GM12878 (cell line): ENCODE measurements at regions not wholly inside any gene's neighbourhood (a gene's known extent, or its start where the extent isn't known, plus 50 kb on each side); places are given as distances from the start of the nearest gene placed in this dataset.

Source experiments
- ATAC-seq: fragments of 200-7000 bp; cut with Tn5 transposase; 3 replicates; pipeline ENCODE4 v1.9.1; 2020; ENCODE audit warnings: mild to moderate bottlenecking, moderate library complexity
- BruUV-seq: library from RNA; stranded (reverse); fragments of 400-500 nt; replicated peaks from 2 replicates; lab custom pipeline; 2021; lab: Mats Ljungman, UMichigan
- CTCF ChIA-PET: fragments of 300-600 bp; sonication (Branson Sonifier 250); formaldehyde crosslinking; extraction: SDS; loops from one replicate; lab custom pipeline; 2021; ENCODE audit warnings: inconsistent platforms; lab: Yijun Ruan, JAX
- POLR2A ChIA-PET: fragments of 350-600 bp; formaldehyde crosslinking; extraction: SDS; loops from one replicate; lab custom pipeline; 2021; ENCODE audit warnings: inconsistent platforms; lab: Charles Lee
- RAD21 ChIA-PET: fragments of 300-600 bp; sonication (Branson Sonifier 250); formaldehyde crosslinking; loops from one replicate; lab custom pipeline; 2023; ENCODE audit warnings: antibody characterized with exemption; ENCODE audit not compliant: unreplicated experiment; lab: Charles Lee
- SMC1A ChIA-PET: fragments of 300-600 bp; sonication (Branson Sonifier 250); formaldehyde crosslinking; loops from one replicate; lab custom pipeline; 2023; ENCODE audit not compliant: unreplicated experiment, uncharacterized antibody; lab: Charles Lee
- DNase-seq: peaks from one replicate; pipeline ENCODE4 v3.0.0-alpha.2; 2011; ENCODE audit warnings: low read depth, low spot score
- FAIRE-seq: peaks from 3 replicates; lab custom pipeline; 2011; peaks lifted over from hg19 to GRCh38; lab: Jason Lieb, UNC
- H2AFZ ChIP-seq: 2 replicates; pipeline ENCODE4 v1.6.0; 2011; ENCODE audit warnings: low read depth, low read length, control low read depth; ENCODE audit not compliant: control insufficient read depth
- H3K27ac ChIP-seq: 2 replicates; pipeline ENCODE4 v1.5.1; 2011; ENCODE audit warnings: control low read depth; ENCODE audit not compliant: control insufficient read depth, insufficient read depth
- H3K27me3 ChIP-seq, 2 experiments: replicated peaks in 1 of 2; 2 replicates each; pipeline versions ENCODE4 v1.6.0 to v1.6.1; 2011; ENCODE audit warnings: low read length in 1 of 2; ENCODE audit not compliant: control insufficient read depth in 2 of 2, insufficient read depth in 2 of 2
- H3K36me3 ChIP-seq, 2 experiments: 2 replicates each; pipeline ENCODE4 v1.5.1; 2011; ENCODE audit warnings: low read length in 1 of 2; ENCODE audit not compliant: control insufficient read depth in 2 of 2, insufficient read depth in 2 of 2
- H3K4me1 ChIP-seq: 2 replicates; pipeline ENCODE4 v1.6.1; 2011; ENCODE audit warnings: mild to moderate bottlenecking, low read length, moderate library complexity, mixed read lengths; ENCODE audit not compliant: control insufficient read depth, insufficient read depth
- H3K4me2 ChIP-seq: 2 replicates; pipeline ENCODE4 v1.6.0; 2011; ENCODE audit warnings: control low read depth; ENCODE audit not compliant: control insufficient read depth, insufficient read depth
- H3K4me3 ChIP-seq: fragments of 200-600 bp; sonication (generic); 2 replicates; pipeline ENCODE4 v1.5.1; 2016
- H3K79me2 ChIP-seq: 2 replicates; pipeline ENCODE4 v1.6.0; 2011; ENCODE audit warnings: low read length; ENCODE audit not compliant: control insufficient read depth, insufficient read depth
- H3K9ac ChIP-seq: 2 replicates; pipeline ENCODE4 v1.8.0; 2011; ENCODE audit warnings: low read length, control low read depth, mixed read lengths; ENCODE audit not compliant: control insufficient read depth, insufficient read depth
- H3K9me3 ChIP-seq: replicated peaks from 3 replicates; pipeline ENCODE4 v1.5.1; 2011; ENCODE audit warnings: mild to moderate bottlenecking, low read length; ENCODE audit not compliant: control insufficient read depth, insufficient read depth
- H4K20me1 ChIP-seq: 2 replicates; pipeline ENCODE4 v1.6.0; 2011; ENCODE audit not compliant: control insufficient read depth, insufficient read depth
- BHLHE40 ChIP-seq, 2 experiments: fragments of 450-650 bp in 1 of 2; IDR thresholded peaks; 2 replicates each; pipeline ENCODE4 v1.6.1; 2011 to 2017; ENCODE audit warnings: low read depth in 2 of 2, borderline replicate concordance in 1 of 2, improper control_type of control experiment in 1 of 2, low read length in 1 of 2, mild to moderate bottlenecking in 1 of 2
- CBX5 ChIP-seq: sonication (generic); IDR thresholded peaks from 2 replicates; pipeline ENCODE4 v1.6.1; 2016; ENCODE audit warnings: low read depth, moderate library complexity, mild to moderate bottlenecking, inconsistent platforms
- HDAC6 ChIP-seq: fragments of 200-600 bp; sonication (generic); IDR thresholded peaks from one replicate; pipeline ENCODE4 v1.8.0; 2017; ENCODE audit warnings: antibody characterized with exemption; ENCODE audit not compliant: unreplicated experiment
- HDGF ChIP-seq: fragments of 450-650 bp; IDR thresholded peaks from 2 replicates; pipeline ENCODE4 v1.6.1; 2016; ENCODE audit warnings: antibody characterized with exemption
- KLF5 ChIP-seq: fragments of 450-650 bp; IDR thresholded peaks from 2 replicates; pipeline ENCODE4 v1.6.1; 2014; ENCODE audit warnings: mild to moderate bottlenecking; ENCODE audit not compliant: partially characterized antibody
- NFYA ChIP-seq: IDR thresholded peaks from 2 replicates; pipeline ENCODE4 v1.6.1; 2011; ENCODE audit warnings: low read depth, mild to moderate bottlenecking, low read length, improper control_type of control experiment, borderline replicate concordance
- POLR2AphosphoS5 ChIP-seq: IDR thresholded peaks from 2 replicates; pipeline ENCODE4 v1.6.1; 2011; ENCODE audit warnings: mild to moderate bottlenecking, low read length, inconsistent platforms
- RAD51 ChIP-seq: fragments of 450-650 bp; IDR thresholded peaks from 2 replicates; pipeline ENCODE4 v1.6.1; 2016; ENCODE audit warnings: moderate library complexity, mild to moderate bottlenecking, inconsistent platforms
- RB1 ChIP-seq: fragments of 450-650 bp; formaldehyde crosslinking; IDR thresholded peaks from 2 replicates; pipeline ENCODE4 v1.6.1; 2017; ENCODE audit warnings: mild to moderate bottlenecking, borderline replicate concordance
- RBBP5 ChIP-seq: fragments of 200-600 bp; sonication (generic); conservative IDR thresholded peaks from 2 replicates; pipeline ENCODE4 v1.6.1; 2016
- ZNF24 ChIP-seq: fragments of 450-650 bp; IDR thresholded peaks from 2 replicates; pipeline ENCODE4 v1.6.1; 2017; ENCODE audit warnings: antibody characterized with exemption, mild to moderate bottlenecking
- WGBS: methylation state at CpG from one replicate; pipeline ENCODE4 v1.1.6; 2016; ENCODE audit warnings: low lambda C conversion rate; ENCODE audit not compliant: insufficient replicate concordance, insufficient coverage; ENCODE audit errors: missing lambda C conversion rate; 5-methylcytosine and 5-hydroxymethylcytosine counted together
- in situ Hi-C: fragments of 300-500 bp; cut with MboI; formaldehyde crosslinking; loops from 9 replicates; pipeline ENCODE4 v1.14.3; 2018; ENCODE audit warnings: mixed read lengths
- intact Hi-C: fragments of 100-400 bp; cut with micrococcal nuclease; formaldehyde crosslinking; loops from one replicate; pipeline ENCODE4 v1.14.2; 2022; ENCODE audit not compliant: unreplicated experiment
- TF ChIP-seq, protein P1 (sequence below): IDR thresholded peaks from 2 replicates; pipeline ENCODE4 v1.6.1; 2011; ENCODE audit warnings: low read depth, low read length, improper control_type of control experiment, borderline replicate concordance
- TF ChIP-seq, protein P2 (sequence below): IDR thresholded peaks from 2 replicates; pipeline ENCODE4 v1.6.1; 2012; ENCODE audit warnings: low read depth, low read length, improper control_type of control experiment

DNA sequence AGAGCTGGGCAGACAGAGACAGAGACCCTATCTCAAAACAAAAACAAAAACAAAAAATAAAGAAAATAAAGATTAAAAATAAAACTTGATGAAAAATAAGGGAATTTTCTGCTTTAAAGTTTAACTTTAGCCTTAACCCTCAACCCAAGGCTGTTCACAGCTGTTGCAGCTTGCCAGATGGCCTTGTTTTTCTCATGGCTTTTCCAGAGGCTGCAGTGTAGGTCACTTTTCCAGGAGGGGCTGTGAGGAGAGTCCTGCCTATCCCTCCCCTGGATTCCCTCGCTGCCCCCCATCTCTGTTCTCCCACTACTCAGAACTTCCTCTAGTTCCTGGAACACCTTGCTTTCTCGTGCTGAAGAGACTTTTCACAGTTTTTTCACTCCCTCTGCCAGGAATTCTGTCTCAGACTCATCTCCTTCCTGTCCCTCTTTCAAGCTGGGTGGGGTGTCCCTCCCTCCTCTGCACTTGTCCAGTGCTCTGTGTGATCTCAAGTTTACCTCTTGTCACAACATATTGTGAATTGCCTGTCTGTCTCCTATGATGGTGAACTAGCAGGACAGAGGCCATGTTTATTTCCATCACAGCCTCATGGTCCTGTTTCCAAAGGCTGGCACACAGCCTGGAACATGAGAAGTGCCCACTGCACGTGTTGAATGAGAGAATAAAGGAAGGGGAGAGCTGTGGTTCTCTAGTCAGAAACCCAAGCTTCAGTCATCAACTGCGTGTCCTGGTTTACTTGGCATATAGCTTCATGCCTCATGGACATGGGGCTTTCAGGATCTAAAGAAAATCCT lies 69.9 kb upstream of the MSI2 start:
- Histone ChIP-seq H3K79me2 (no peaks in the 10 kb centered on the region), H3K4me1 (peaks cover 4% of the 10 kb centered on the region), H3K27ac (no peak overlapping the region), H3K4me2 (no peak overlapping the region), H3K36me3 (no peaks in the 10 kb centered on the region), H3K27me3 (no peaks in the 10 kb centered on the region), H3K9me3 (no peaks in the 10 kb centered on the region), H2AFZ (no peak overlapping the region), H3K4me3 (no peak overlapping the region), H3K9ac (no peak overlapping the region), H4K20me1 (no peaks in the 10 kb centered on the region)
- ChIA-PET POLR2A (no interaction called here), RAD21 (no interaction called here), SMC1A (no interaction called here), CTCF (interaction anchor here (0.6 to 1.3 kb wide), 5 partner anchors 9 to 831 kb away, joined by 3 read pairs; no protein-coding TSS in a partner anchor)
- FAIRE-seq, result no peak
- intact Hi-C loops, result no loop called here
- no peak for ATAC-seq
- in situ Hi-C loops, result no loop called here
- no TSS peak for BruUV-seq
- no peak for DNase-seq
- TF ChIP-seq, protein P1, sequence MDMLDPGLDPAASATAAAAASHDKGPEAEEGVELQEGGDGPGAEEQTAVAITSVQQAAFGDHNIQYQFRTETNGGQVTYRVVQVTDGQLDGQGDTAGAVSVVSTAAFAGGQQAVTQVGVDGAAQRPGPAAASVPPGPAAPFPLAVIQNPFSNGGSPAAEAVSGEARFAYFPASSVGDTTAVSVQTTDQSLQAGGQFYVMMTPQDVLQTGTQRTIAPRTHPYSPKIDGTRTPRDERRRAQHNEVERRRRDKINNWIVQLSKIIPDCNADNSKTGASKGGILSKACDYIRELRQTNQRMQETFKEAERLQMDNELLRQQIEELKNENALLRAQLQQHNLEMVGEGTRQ, result no peak
- no peak for TF ChIP-seq RBBP5
- WGBS, result 15% methylated on average over 4 of the region's 4 CpGs

DNA sequence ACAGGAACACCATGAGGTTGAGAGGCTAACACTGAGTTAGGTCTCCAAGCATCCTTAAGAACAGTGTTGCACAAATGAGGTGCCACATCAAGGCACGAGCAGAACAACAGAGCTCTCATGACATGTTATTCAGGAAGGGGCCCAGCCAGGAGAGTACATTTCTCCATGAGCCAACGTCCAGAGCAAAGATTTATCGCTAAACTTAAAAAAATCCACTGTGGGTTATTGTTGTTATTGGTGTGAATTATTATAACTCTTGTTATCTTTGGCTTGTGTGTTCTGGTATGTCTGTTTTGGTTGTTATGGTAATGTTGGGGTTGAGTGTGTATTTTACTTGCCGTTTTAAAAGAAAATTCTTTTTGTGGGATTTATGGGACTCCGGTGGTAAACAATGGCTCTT lies 68.9 kb upstream of the MSI2 start:
- WGBS, result 50% methylated on average over 5 of the region's 5 CpGs
- Histone ChIP-seq H3K4me3 (no peak overlapping the region), H3K36me3 (no peaks in the 10 kb centered on the region), H3K4me1 (peaks cover 4% of the 10 kb centered on the region), H4K20me1 (no peaks in the 10 kb centered on the region), H3K9me3 (no peaks in the 10 kb centered on the region), H3K79me2 (no peaks in the 10 kb centered on the region), H2AFZ (no peak overlapping the region), H3K4me2 (no peak overlapping the region), H3K27me3 (0 out of 4 replicates have a peak, but pooled peaks cover 0 to 4% of the 10 kb centered on the region in 2 experiments), H3K9ac (no peak overlapping the region), H3K27ac (no peak overlapping the region)
- SMC1A ChIA-PET, result no interaction called here
- in situ Hi-C loops (no loop called here), intact Hi-C loops (no loop called here)
- no peak for ATAC-seq
- BruUV-seq, result no TSS peak
- POLR2A ChIA-PET, result no interaction called here
- RAD21 ChIA-PET, result no interaction called here
- CTCF ChIA-PET, result interaction anchor here (1.3 kb wide), 1 partner anchor 10 kb away, joined by 3 read pairs; no protein-coding TSS in a partner anchor
- no peak for DNase-seq
- FAIRE-seq, result no peak
- TF ChIP-seq HDAC6 (no peak), NFYA (no peak), POLR2AphosphoS5 (no peak), RAD51 (no peak), CBX5 (no peak), ZNF24 (no peak), HDGF (no peak), KLF5 (no peak), RB1 (no peak), BHLHE40 (IDR thresholded peaks at IDR 0.05; ENCODE audit: borderline replicate concordance in 1 of 2, low read depth in 2 of 2, low read length in 1 of 2) (no peak)
- TF ChIP-seq, protein P2, sequence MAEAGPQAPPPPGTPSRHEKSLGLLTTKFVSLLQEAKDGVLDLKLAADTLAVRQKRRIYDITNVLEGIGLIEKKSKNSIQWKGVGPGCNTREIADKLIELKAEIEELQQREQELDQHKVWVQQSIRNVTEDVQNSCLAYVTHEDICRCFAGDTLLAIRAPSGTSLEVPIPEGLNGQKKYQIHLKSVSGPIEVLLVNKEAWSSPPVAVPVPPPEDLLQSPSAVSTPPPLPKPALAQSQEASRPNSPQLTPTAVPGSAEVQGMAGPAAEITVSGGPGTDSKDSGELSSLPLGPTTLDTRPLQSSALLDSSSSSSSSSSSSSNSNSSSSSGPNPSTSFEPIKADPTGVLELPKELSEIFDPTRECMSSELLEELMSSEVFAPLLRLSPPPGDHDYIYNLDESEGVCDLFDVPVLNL, result no peak
